GM03348 (cell line): ENCODE measurements at regions not wholly inside any gene's neighbourhood (a gene's known extent, or its start where the extent isn't known, plus 50 kb on each side); places are given as distances from the start of the nearest gene placed in this dataset.

Experiments
- DNase-seq: peaks from one replicate; pipeline ENCODE4 v3.0.0; 2012; ENCODE audit warnings: low spot score

DNA sequence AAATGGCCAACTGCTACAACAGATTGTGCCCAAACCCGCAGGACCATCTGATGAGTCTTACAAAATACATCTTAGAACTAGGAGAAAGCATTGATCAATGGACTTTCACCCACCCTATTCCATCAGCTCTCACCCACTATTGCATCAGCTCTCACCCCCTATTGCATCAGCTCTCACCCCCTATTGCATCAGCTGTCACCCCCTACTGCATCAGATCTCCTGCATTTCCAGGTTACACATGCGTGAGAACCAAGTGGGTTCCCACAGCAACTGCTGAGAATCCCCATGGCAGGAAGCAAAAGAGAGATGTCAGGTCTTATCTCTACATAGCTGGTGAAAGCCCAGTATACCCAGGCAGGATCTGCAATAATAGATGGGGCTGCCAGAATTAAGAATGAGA is 533.5 kb downstream of the LTN1 start:
- no peak for DNase-seq

GRCh38 chr21:28458446-28458845 is 534.2 kb downstream of the LTN1 start:
- DNase-seq: no peak

DNA sequence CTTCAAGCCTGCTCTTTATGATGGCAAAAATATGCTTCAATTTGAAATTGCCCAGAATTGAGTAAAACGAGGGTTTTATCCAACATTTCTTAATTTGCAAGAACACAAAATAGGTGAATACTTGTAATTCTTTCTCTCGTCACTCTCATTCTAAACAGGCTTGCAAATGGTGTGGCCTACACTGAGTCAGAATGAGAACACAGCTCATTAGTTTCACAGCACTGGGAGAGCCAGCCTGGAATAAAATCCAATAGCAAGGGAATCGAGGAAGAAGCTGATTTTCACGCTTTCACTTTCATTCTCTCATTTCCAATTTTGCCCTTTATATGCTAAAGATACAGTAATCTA is 537.5 kb downstream of the LTN1 start:
- peak; percentile 43 for DNase-seq

- DNase-seq: peak; percentile 33
These were observed 538.0 kb downstream of the LTN1 start for GRCh38 chr21:28454564-28455252.

DNA sequence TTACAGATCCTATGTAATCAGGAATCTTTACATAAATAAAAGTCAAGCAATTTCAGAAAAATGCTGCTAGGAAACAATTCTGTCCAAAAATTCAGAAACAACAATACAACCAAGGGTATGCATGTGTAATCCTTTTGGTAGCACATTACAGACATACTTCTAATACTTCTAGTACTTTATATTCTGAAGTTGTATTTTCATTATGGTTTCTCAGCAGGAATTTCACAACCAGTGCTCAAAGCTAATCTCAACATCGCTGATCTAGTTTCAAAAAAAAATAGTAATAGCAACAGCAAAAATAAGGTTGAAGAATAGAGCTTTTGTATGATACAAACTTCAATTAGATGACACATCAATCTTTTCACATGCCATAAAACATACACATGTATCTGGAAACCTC is 545.2 kb downstream of the LTN1 start:
- DNase-seq: peak; percentile 32

DNA sequence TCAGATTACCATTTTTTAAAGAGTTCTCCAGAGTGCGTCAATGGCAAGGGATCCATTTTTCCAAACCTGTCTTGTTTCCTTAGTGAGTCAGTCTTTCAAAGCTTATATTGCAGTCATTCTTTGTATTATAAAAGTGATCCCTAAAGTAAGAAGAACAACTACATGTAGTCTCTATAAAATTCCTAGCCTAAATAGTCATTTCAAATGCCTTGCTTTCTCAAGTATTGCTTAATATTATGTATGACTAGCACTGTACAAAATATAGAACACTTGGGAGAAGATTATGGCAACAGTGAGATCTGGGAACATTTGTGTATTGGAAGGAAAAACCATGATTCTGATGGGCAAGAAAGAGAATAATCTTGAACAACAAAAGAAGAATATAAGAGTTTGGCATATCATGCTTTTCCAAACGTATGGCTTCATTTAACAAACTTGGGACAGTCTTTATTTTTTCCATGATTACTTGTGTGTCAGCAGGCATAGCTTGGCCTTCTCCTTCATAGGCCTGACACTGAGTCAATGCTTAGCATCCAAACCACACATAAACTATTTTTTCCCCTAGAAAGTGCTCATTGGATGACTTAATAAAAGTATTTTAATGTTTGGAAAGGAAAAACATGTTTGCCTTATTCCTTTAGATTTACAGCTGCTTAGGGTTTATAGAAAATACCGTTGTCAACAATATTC is 547.4 kb downstream of the LTN1 start:
- DNase-seq: peak; percentile 19

DNA sequence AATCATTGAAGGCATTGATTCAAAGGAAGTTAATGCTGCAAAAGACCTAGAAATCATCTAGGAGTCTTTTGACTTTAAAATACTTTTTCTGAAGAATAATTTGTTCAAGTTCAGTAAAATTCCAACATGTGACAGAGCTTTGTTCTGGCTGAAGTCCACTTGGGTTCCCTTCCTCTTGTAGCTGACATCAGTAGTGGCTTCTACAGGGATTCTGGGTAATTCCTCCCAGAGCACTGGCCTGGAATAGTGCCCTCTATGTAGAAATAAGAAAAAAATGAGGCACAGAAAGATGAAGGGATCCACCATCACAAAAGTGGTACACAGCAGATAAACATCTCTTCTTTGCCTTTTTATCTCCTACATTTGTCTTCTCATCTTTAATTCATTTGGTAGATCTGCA is 548.1 kb downstream of the LTN1 start:
- no peak for DNase-seq

GRCh38 chr21:28444111-28444510 is 548.6 kb downstream of the LTN1 start:
- DNase-seq: peak; percentile 13

DNA sequence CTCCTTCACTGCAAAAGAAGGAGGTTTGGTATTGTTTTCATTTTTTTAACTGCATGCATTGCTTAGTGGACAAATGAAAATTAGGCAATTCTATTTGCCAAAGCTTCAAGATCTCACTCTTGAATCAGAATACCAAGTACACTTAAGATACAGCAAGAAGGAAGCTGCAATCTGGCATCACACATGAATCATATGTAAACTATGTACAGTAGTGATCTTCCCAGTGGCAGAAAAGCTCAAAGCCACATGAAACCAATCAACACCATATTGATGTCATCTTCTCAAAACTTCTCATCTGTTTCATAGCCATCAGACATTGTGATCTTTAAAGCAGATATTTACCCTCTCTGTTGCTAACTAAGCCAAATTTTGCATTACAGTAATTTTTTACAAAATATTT is 550.1 kb downstream of the LTN1 start:
- no peak for DNase-seq

GRCh38 chr21:28442085-28442484 is 550.6 kb downstream of the LTN1 start:
- DNase-seq: no peak

GRCh38 chr21:28439788-28440187 is 552.9 kb downstream of the LTN1 start:
- no peak for DNase-seq

DNA sequence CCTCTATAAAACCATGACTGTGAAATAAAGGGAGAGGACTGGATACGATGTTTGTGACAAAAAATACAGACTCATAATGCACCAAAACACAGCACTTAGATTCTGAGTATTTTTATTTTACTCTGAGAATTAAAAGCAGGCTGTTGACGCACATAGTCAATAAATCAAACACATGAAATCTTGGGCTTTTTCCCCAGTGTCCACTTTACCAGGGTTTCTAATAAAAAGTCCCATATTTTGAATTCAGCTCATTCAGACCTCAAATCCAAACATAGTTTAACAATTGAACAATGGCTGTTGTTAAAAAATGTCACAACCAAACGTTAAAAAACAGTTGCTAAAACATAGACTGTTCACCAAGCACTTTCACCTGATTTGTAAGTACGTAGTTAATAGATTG is 553.4 kb downstream of the LTN1 start:
- no peak for DNase-seq

DNA sequence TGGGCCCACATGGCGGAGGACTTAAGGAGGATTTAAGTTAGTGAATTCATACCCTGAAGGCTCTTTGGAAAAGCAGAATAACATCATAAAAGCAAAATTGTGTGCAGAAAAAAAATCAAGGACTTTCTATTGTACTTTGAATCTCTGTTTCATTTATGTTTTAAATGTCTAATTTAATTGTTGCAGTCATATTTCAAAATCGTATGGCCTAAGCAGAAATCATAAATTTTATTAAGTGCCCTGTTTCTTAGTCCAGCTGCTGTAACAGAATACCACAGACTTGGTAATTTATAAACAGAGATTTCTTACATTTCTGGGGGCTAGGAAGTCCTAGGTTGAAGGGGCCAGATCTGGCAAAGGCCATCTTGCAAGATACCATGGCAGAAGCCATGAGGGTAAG is 555.6 kb downstream of the LTN1 start:
- no peak for DNase-seq

GRCh38 chr21:28436286-28436932 is 556.3 kb downstream of the LTN1 start:
- DNase-seq: no peak

DNA sequence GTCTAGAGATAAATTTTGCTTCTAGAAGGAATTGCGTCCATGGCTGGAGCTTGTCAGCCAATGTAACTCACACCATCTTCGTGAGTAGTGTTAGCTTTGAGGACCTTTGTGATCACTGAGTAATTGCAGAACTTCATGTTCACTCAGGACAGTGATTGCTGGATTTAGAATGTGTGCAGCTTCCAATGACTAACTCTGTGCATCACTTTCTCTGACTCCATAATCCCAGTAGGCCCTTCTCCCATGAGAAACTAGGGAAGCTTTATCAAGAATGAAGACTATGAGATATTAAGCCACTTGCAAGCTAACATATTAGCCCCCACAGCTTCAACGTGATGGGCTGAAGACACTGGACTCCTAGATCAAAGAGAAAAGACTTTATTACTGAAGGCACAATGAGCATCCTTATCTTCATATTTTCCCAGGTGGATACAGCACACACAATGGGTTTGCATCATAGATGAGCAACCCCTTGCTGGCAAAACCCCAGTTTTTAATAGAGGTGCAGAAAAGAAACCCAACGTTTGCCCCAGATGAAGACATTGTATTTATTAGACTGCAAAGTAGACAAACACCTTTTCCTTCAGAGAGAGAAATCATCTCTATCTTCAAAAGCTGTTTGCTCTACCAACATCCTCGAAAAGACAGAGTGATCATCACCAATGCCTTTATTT is 561.0 kb downstream of the LTN1 start:
- DNase-seq: no peak

DNA sequence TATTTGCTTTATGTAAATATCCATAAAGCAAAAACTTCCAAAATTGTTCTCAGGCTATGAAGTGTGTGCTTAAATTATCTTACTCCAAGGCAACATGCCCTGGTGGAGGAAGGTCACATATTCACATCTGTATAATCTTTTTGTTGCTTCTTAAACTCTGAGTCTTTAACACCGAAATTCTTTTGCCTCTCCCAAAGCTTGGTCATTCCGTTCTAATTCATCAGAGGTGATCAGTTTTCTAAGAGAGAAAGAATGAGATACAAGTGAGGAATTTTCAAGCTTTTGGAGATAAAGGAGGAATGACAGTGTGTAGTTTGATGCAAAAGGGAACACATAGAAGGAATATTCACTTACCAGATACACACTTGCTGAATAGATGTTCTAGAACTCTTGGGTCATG is 561.7 kb downstream of the LTN1 start:
- DNase-seq: no peak

- DNase-seq: no peak
These were observed 563.5 kb downstream of the LTN1 start for GRCh38 chr21:28429161-28429560.

DNA sequence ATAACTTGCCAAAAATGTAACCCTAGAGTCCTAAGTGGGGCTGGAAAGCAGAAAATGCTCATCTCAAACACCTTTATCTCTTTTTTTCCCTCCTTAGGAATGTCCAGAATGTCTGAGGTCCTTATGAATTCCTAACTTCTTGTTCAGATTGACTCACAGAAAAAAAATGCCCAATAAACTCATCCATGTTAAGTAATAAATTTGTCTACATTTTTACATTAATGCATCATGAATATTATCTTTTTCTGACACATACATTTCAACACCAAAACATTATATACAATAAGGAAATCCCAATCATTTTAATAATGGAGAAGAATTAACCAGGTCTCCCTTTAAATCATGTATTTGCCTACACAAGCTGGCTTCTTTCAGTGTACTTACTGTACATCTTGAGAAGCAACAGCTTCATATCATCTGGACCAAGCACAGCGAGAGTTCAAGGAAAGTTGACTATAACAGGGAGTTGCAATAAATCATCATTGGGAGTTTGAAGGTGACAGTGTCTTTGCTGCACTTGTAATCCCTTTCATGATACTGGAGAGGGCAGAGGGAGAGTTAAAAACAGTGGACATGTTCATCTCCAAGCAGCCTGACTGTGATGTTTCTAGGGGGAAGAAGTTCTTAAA is 565.2 kb downstream of the LTN1 start:
- peak; percentile 40 for DNase-seq

DNA sequence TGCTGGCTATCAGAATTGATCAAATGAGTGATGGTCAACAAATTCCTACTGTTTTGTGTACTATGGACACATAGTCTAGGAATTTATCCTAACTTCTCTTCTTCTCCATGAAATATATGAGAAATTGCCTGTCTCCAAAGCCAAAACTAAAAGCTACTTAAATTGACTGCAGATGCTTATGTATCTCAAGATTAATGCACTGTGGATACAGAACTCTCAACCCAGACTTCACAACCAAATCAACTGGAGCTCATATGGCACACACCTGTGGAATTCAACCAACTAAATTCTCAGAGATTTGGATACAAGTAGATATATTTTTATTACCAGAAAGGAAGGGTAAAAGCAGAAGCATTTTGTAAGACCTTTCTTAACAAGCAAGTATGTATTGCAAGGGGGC is 566.1 kb downstream of the LTN1 start:
- no peak for DNase-seq

GRCh38 chr21:28423521-28424190 is 569.0 kb downstream of the LTN1 start:
- DNase-seq: no peak

- peak; percentile 73 for DNase-seq
These were observed 570.8 kb downstream of the LTN1 start for GRCh38 chr21:28421716-28422524.
